ENCODE measurements at regions not wholly inside any gene's neighbourhood (a gene's known extent, or its start where the extent isn't known, plus 50 kb on each side); places are given as distances from the start of the nearest gene placed in this dataset.

DNA sequence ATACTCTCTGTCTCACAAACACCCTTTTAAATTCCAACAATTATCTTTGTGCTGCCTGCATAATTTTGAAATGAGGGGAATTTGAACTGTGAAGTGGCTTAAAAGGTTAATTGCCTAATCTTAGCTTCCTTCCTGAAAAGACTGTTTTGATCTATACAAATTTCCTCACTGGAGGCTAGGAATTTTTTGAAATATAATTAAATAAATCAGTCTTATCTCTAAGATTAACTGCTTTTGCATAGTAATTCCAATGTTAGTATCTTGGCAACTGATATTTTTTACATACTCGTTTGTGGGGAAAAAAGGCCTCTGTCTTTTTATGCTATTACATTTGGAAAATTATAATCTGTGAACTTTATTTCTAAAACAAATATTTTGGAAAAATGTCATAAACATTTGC, 498.5 kb downstream of the TMTC2 start:
- DNase-seq: no peak
- Mint-ChIP-seq H3K9me3 (peaks cover 43% of the 10 kb centered on the region), H3K4me1 (ENCODE audit: low read depth) (no peaks in the 10 kb centered on the region), H3K36me3 (ENCODE audit: low read depth) (peaks cover 8% of the 10 kb centered on the region; the same call in 1 of the 2 replicates), H3K27me3 (ENCODE audit: insufficient read depth) (no peaks in the 10 kb centered on the region), H3K4me3 (no peak overlapping the region), H3K27ac (no peak overlapping the region)
- TF ChIP-seq, protein P1, sequence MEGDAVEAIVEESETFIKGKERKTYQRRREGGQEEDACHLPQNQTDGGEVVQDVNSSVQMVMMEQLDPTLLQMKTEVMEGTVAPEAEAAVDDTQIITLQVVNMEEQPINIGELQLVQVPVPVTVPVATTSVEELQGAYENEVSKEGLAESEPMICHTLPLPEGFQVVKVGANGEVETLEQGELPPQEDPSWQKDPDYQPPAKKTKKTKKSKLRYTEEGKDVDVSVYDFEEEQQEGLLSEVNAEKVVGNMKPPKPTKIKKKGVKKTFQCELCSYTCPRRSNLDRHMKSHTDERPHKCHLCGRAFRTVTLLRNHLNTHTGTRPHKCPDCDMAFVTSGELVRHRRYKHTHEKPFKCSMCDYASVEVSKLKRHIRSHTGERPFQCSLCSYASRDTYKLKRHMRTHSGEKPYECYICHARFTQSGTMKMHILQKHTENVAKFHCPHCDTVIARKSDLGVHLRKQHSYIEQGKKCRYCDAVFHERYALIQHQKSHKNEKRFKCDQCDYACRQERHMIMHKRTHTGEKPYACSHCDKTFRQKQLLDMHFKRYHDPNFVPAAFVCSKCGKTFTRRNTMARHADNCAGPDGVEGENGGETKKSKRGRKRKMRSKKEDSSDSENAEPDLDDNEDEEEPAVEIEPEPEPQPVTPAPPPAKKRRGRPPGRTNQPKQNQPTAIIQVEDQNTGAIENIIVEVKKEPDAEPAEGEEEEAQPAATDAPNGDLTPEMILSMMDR (IDR thresholded peaks at IDR 0.05): no peak

Data from HFFc6 (cell line).